WTC11 (cell line): ENCODE measurements at regions not wholly inside any gene's neighbourhood (a gene's known extent, or its start where the extent isn't known, plus 50 kb on each side); places are given as distances from the start of the nearest gene placed in this dataset.
A peak's percentile ranks its signal among the peaks of the same experiment; 100 is the strongest.

Experiments used
- ATAC-seq: fragments of 200-7000 bp; cut with Tn5 transposase; 2 replicates; pipeline ENCODE4 v1.10.0; 2021; ENCODE audit warnings: mild to moderate bottlenecking, moderate library complexity
- CTCF ChIA-PET: fragments of 300-600 bp; sonication (Branson Sonifier 250); formaldehyde crosslinking; loops from one replicate; lab custom pipeline; 2021; ENCODE audit warnings: antibody characterized with exemption; lab: Charles Lee
- POLR2A ChIA-PET: fragments of 350-600 bp; sonication (Branson Sonifier 250); formaldehyde crosslinking; loops from one replicate; lab custom pipeline; 2021; ENCODE audit warnings: antibody characterized with exemption; lab: Charles Lee
- DNase-seq: peaks from one replicate; pipeline ENCODE4 v3.0.0; 2021; ENCODE audit warnings: low spot score
- H3K27ac Mint-ChIP-seq: 2 replicates; pipeline ENCODE4 v1.8.0; 2021; ENCODE audit warnings: mixed read lengths
- H3K27me3 Mint-ChIP-seq: 2 replicates; pipeline ENCODE4 v1.8.0; 2021; ENCODE audit warnings: low read depth, mild to moderate bottlenecking, moderate library complexity, mixed read lengths
- H3K36me3 Mint-ChIP-seq: 2 replicates; pipeline ENCODE4 v1.8.0; 2021; ENCODE audit warnings: mixed read lengths
- H3K4me1 Mint-ChIP-seq: 2 replicates; pipeline ENCODE4 v1.8.0; 2022; ENCODE audit warnings: mixed read lengths
- H3K4me3 Mint-ChIP-seq: 2 replicates; pipeline ENCODE4 v1.8.0; 2021; ENCODE audit warnings: mild to moderate bottlenecking, moderate library complexity, mixed read lengths
- H3K9me3 Mint-ChIP-seq: 2 replicates; pipeline ENCODE4 v1.8.0; 2021; ENCODE audit warnings: mixed read lengths
- AFF4 ChIP-seq: sonication (generic); formaldehyde crosslinking; IDR thresholded peaks from 2 replicates; pipeline ENCODE4 v1.8.1; 2023; ENCODE audit warnings: mild to moderate bottlenecking, missing genetic modification reagents, borderline replicate concordance
- AR ChIP-seq: fragments of 250-450 bp; sonication (Bioruptor Pico); IDR thresholded peaks from 2 replicates; pipeline ENCODE4 v1.9.0; 2021; ENCODE audit warnings: mild to moderate bottlenecking
- CDX4 ChIP-seq: fragments of 250-450 bp; sonication (Bioruptor Pico); IDR thresholded peaks from 2 replicates; pipeline ENCODE4 v1.9.0; 2021; ENCODE audit warnings: moderate library complexity, mild to moderate bottlenecking, inconsistent platforms, borderline replicate concordance
- CTCF ChIP-seq: fragments of 200-600 bp; IDR thresholded peaks from 2 replicates; pipeline ENCODE4 v1.8.0; 2022; ENCODE audit warnings: antibody characterized with exemption
- ELF4 ChIP-seq: sonication (generic); formaldehyde crosslinking; IDR thresholded peaks from 2 replicates; pipeline ENCODE4 v1.8.1; 2022; ENCODE audit warnings: low read depth, mild to moderate bottlenecking, moderate library complexity, missing genetic modification reagents
- ETV6 ChIP-seq: sonication (generic); formaldehyde crosslinking; IDR thresholded peaks from 2 replicates; pipeline ENCODE4 v1.8.1; 2022; ENCODE audit warnings: mild to moderate bottlenecking, missing genetic modification reagents
- FOXK1 ChIP-seq: sonication (generic); formaldehyde crosslinking; IDR thresholded peaks from 2 replicates; pipeline ENCODE4 v1.8.0; 2022; ENCODE audit warnings: mild to moderate bottlenecking, moderate library complexity, missing genetic modification reagents
- FOXP1 ChIP-seq: sonication (generic); formaldehyde crosslinking; IDR thresholded peaks from 2 replicates; pipeline ENCODE4 v1.8.0; 2022; ENCODE audit warnings: missing genetic modification reagents, mild to moderate bottlenecking, moderate library complexity, borderline replicate concordance
- JAZF1 ChIP-seq: fragments of 250-450 bp; sonication (Bioruptor Pico); IDR thresholded peaks from 2 replicates; pipeline ENCODE4 v1.9.0; 2021; ENCODE audit warnings: moderate library complexity, mild to moderate bottlenecking, inconsistent platforms
- MAX ChIP-seq: sonication (generic); formaldehyde crosslinking; IDR thresholded peaks from 2 replicates; pipeline ENCODE4 v1.8.0; 2022; ENCODE audit warnings: mild to moderate bottlenecking, missing genetic modification reagents
- MLX ChIP-seq: sonication (generic); formaldehyde crosslinking; IDR thresholded peaks from 2 replicates; pipeline ENCODE4 v1.8.1; 2023; ENCODE audit warnings: mild to moderate bottlenecking, missing genetic modification reagents, moderate library complexity
- PRDM15 ChIP-seq: sonication (generic); formaldehyde crosslinking; IDR thresholded peaks from 2 replicates; pipeline ENCODE4 v1.8.0; 2022; ENCODE audit warnings: missing genetic modification reagents
- TEAD1 ChIP-seq: sonication (generic); formaldehyde crosslinking; IDR thresholded peaks from 2 replicates; pipeline ENCODE4 v1.8.0; 2022; ENCODE audit warnings: mild to moderate bottlenecking, missing genetic modification reagents
- TP53 ChIP-seq: sonication (generic); formaldehyde crosslinking; IDR thresholded peaks from 2 replicates; pipeline ENCODE4 v1.8.1; 2023; ENCODE audit warnings: mild to moderate bottlenecking, missing genetic modification reagents
- USF1 ChIP-seq: sonication (generic); formaldehyde crosslinking; IDR thresholded peaks from 2 replicates; pipeline ENCODE4 v1.8.0; 2022; ENCODE audit warnings: mild to moderate bottlenecking, missing genetic modification reagents
- USF2 ChIP-seq: sonication (generic); formaldehyde crosslinking; IDR thresholded peaks from 2 replicates; pipeline ENCODE4 v1.8.1; 2023; ENCODE audit warnings: mild to moderate bottlenecking, missing genetic modification reagents, moderate library complexity
- ZNF219 ChIP-seq: sonication (generic); formaldehyde crosslinking; IDR thresholded peaks from 2 replicates; pipeline ENCODE4 v1.8.0; 2023; ENCODE audit warnings: missing genetic modification reagents, mild to moderate bottlenecking, borderline replicate concordance
- ZNF232 ChIP-seq: sonication (generic); formaldehyde crosslinking; IDR thresholded peaks from 2 replicates; pipeline ENCODE4 v1.8.0; 2022; ENCODE audit warnings: mild to moderate bottlenecking, missing genetic modification reagents
- ZNF671 ChIP-seq: fragments of 250-450 bp; sonication (Bioruptor Pico); IDR thresholded peaks from 2 replicates; pipeline ENCODE4 v1.8.0; 2021; ENCODE audit warnings: mild to moderate bottlenecking

- H3K27ac Mint-ChIP-seq, result no peak overlapping the region
- H3K4me1 Mint-ChIP-seq, result peaks cover 20% of the 10 kb centered on the region
- peak overlapping the region; percentile 76 for H3K4me3 Mint-ChIP-seq
- ChIA-PET POLR2A (no interaction called here), CTCF (interaction anchor here (1.2 kb wide), 1 partner anchor 113 kb away, joined by 4 read pairs; no protein-coding TSS in a partner anchor)
- no peak for TF ChIP-seq FOXP1 (CRISPR knock-in tag)
- TF ChIP-seq AFF4, result no peak
- no peak for TF ChIP-seq ZNF671 (CRISPR knock-in tag)
- no peak for TF ChIP-seq ZNF219 (CRISPR knock-in tag)
- TF ChIP-seq USF1, result no peak
- TF ChIP-seq MLX (CRISPR knock-in tag), result no peak
- no peak for TF ChIP-seq CDX4 (CRISPR knock-in tag)
- TF ChIP-seq AR (CRISPR knock-in tag), result no peak
- peak; percentile 95 for TF ChIP-seq PRDM15
- 0 out of 2 replicates have a peak, but pooled peaks have one; percentile 1 for TF ChIP-seq FOXK1 (CRISPR knock-in tag)
- TF ChIP-seq ZNF232, result 0 out of 2 replicates have a peak, but pooled peaks have one; percentile 43
- TF ChIP-seq TP53 (CRISPR knock-in tag), result 0 out of 2 replicates have a peak, but pooled peaks have one; percentile 49
- TF ChIP-seq ELF4, result no peak
- 0 out of 2 replicates have a peak, but pooled peaks have one; percentile 12 for TF ChIP-seq USF2 (CRISPR knock-in tag)
- no peak for TF ChIP-seq CTCF
- TF ChIP-seq TEAD1 (CRISPR knock-in tag), result no peak
- TF ChIP-seq JAZF1 (CRISPR knock-in tag), result no peak
- TF ChIP-seq ETV6 (CRISPR knock-in tag), result peak; percentile 38; the same call in 1 of the 2 replicates
- TF ChIP-seq MAX (CRISPR knock-in tag), result peak; percentile 82
- ATAC-seq (peak; percentile 71), DNase-seq (peak; percentile 52)
- no peaks in the 10 kb centered on the region for H3K9me3 Mint-ChIP-seq
- H3K27me3 Mint-ChIP-seq, result peaks cover 29% of the 10 kb centered on the region
- H3K36me3 Mint-ChIP-seq, result no peaks in the 10 kb centered on the region
These were observed 65.1 kb upstream of the TMEM17 start for GRCh38 chr2:62570861-62571698.
